ENCODE measurements at regions not wholly inside any gene's neighbourhood (a gene's known extent, or its start where the extent isn't known, plus 50 kb on each side); places are given as distances from the start of the nearest gene placed in this dataset.

GRCh38 chr11:98766903-98767302, 253.8 kb upstream of the CNTN5 start:
- TF ChIP-seq USF2 (IDR thresholded peaks at IDR 0.05; ENCODE audit: low read depth, low read length) (no peak), CTCF (conservative IDR thresholded peaks at IDR 0.05; ENCODE audit: low read depth, low read length) (no peak), SMC3 (IDR thresholded peaks at IDR 0.05; ENCODE audit: low read depth, low read length) (no peak), POLR2A (IDR thresholded peaks at IDR 0.05; ENCODE audit: low read depth, low read length) (no peak)

Data from IMR-90 (cell line).